Myocyte (in vitro differentiated cells): ENCODE measurements at regions not wholly inside any gene's neighbourhood (a gene's known extent, or its start where the extent isn't known, plus 50 kb on each side); places are given as distances from the start of the nearest gene placed in this dataset.
A peak's percentile ranks its signal among the peaks of the same experiment; 100 is the strongest.
"Not testable (repeated sequence)": the region's sequence is repeated elsewhere in the genome, so short reads cannot be mapped to it uniquely, and the experiment has no call there.

ENCODE experiments used
- DNase-seq: peaks from one replicate; pipeline ENCODE4 v3.0.0-alpha.2; 2012; ENCODE audit warnings: low read depth

GRCh38 chr1:102687383-102687782 lies 420.9 kb downstream of the COL11A1 start:
- peak; percentile 67 for DNase-seq

GRCh38 chr1:102661481-102661880 lies 446.8 kb downstream of the COL11A1 start:
- no peak for DNase-seq

- DNase-seq: not testable (repeated sequence)
These were observed 448.3 kb downstream of the COL11A1 start for GRCh38 chr1:102659876-102660483.

GRCh38 chr1:102655034-102655433 lies 453.3 kb downstream of the COL11A1 start:
- no peak for DNase-seq

GRCh38 chr1:102640872-102641271 lies 467.4 kb downstream of the COL11A1 start:
- DNase-seq: no peak

- DNase-seq: no peak
These were observed 468.0 kb downstream of the COL11A1 start for GRCh38 chr1:102640312-102640711.

- no peak for DNase-seq
These were observed 476.6 kb downstream of the COL11A1 start for GRCh38 chr1:102631691-102632090.

- no peak for DNase-seq
These were observed 478.3 kb downstream of the COL11A1 start for GRCh38 chr1:102630041-102630440.

- DNase-seq: peak; percentile 31
These were observed 480.2 kb downstream of the COL11A1 start for GRCh38 chr1:102628109-102628613.

- no peak for DNase-seq
These were observed 481.2 kb downstream of the COL11A1 start for GRCh38 chr1:102627145-102627544.

- DNase-seq: no peak
These were observed 492.4 kb downstream of the COL11A1 start for GRCh38 chr1:102615896-102616295.

GRCh38 chr1:102595106-102595505 lies 513.2 kb downstream of the COL11A1 start:
- peak; percentile 32 for DNase-seq

- no peak for DNase-seq
These were observed 515.0 kb downstream of the COL11A1 start for GRCh38 chr1:102593276-102593675.

- peak; percentile 31 for DNase-seq
These were observed 519.8 kb downstream of the COL11A1 start for GRCh38 chr1:102588536-102588935.

GRCh38 chr1:102586022-102586421 lies 522.3 kb downstream of the COL11A1 start:
- DNase-seq: no peak

- DNase-seq: no peak
These were observed 527.5 kb downstream of the COL11A1 start for GRCh38 chr1:102580806-102581205.

- DNase-seq: no peak
These were observed 529.5 kb downstream of the COL11A1 start for GRCh38 chr1:102578804-102579203.

- DNase-seq: peak; percentile 12
These were observed 535.7 kb downstream of the COL11A1 start for GRCh38 chr1:102572637-102573036.

- peak; percentile 3 for DNase-seq
These were observed 542.1 kb downstream of the COL11A1 start for GRCh38 chr1:102566182-102566581.

- DNase-seq: no peak
These were observed 545.9 kb downstream of the COL11A1 start for GRCh38 chr1:102562380-102562779.

- DNase-seq: peak; percentile 32
These were observed 554.1 kb upstream of the OLFM3 start for GRCh38 chr1:102550729-102551384.

- no peak for DNase-seq
These were observed 549.5 kb upstream of the OLFM3 start for GRCh38 chr1:102546251-102546650.
